ENCODE measurements at regions not wholly inside any gene's neighbourhood (a gene's known extent, or its start where the extent isn't known, plus 50 kb on each side); places are given as distances from the start of the nearest gene placed in this dataset.

- ATAC-seq (no peak), DNase-seq (ENCODE audit: low spot score) (no peak)
- Mint-ChIP-seq H3K9me3 (peaks cover 6% of the 10 kb centered on the region), H3K4me3 (no peak overlapping the region), H3K36me3 (peaks cover 40% of the 10 kb centered on the region), H3K27ac (no peak overlapping the region), H3K27me3 (ENCODE audit: low read depth) (no peaks in the 10 kb centered on the region), H3K4me1 (no peaks in the 10 kb centered on the region)
- TF ChIP-seq GABPB1 (CRISPR knock-in tag; IDR thresholded peaks at IDR 0.05), result no peak
- TF ChIP-seq ZNF263 (CRISPR knock-in tag; IDR thresholded peaks at IDR 0.05; ENCODE audit: low read depth), result no peak
- TF ChIP-seq ERG (CRISPR knock-in tag; IDR thresholded peaks at IDR 0.05), result no peak
- TF ChIP-seq ETV6 (CRISPR knock-in tag; IDR thresholded peaks at IDR 0.05), result no peak
- TF ChIP-seq ZNF232 (CRISPR knock-in tag; IDR thresholded peaks at IDR 0.05), result no peak
- TF ChIP-seq NFE2L1 (CRISPR knock-in tag; IDR thresholded peaks at IDR 0.05), result no peak
- ChIA-PET CTCF (no interaction called here), POLR2A (no interaction called here)
Measured at GRCh38 chr7:149588930-149589329, 91.3 kb upstream of the ZNF746 start.

GRCh38 chr7:149586646-149587645, 89.3 kb upstream of the ZNF746 start:
- Mint-ChIP-seq H3K4me1 (no peaks in the 10 kb centered on the region), H3K4me3 (no peak overlapping the region), H3K27ac (no peak overlapping the region), H3K9me3 (peaks cover 26% of the 10 kb centered on the region), H3K27me3 (ENCODE audit: low read depth) (no peaks in the 10 kb centered on the region), H3K36me3 (peaks cover 60% of the 10 kb centered on the region)
- ATAC-seq (no peak), DNase-seq (ENCODE audit: low spot score) (no peak)
- CTCF ChIA-PET, result interaction anchor here (0.8 to 1.5 kb wide), 2 partner anchors 11 to 38 kb away, joined by 3 to 6 read pairs; no protein-coding TSS in a partner anchor
- POLR2A ChIA-PET, result no interaction called here
- TF ChIP-seq FOXK1 (CRISPR knock-in tag; IDR thresholded peaks at IDR 0.05) (no peak), EMX1 (CRISPR knock-in tag; IDR thresholded peaks at IDR 0.05) (no peak), NFATC4 (CRISPR knock-in tag; IDR thresholded peaks at IDR 0.05) (no peak), MYBL2 (CRISPR knock-in tag; IDR thresholded peaks at IDR 0.05) (no peak), PRRX2 (CRISPR knock-in tag; IDR thresholded peaks at IDR 0.05) (no peak), ZNF532 (CRISPR knock-in tag; IDR thresholded peaks at IDR 0.05; ENCODE audit: borderline replicate concordance) (no peak), MXD4 (CRISPR knock-in tag; IDR thresholded peaks at IDR 0.05; ENCODE audit: borderline replicate concordance) (no peak), ZNF281 (CRISPR knock-in tag; IDR thresholded peaks at IDR 0.05) (no peak), ARID4B (CRISPR knock-in tag; IDR thresholded peaks at IDR 0.05; ENCODE audit: borderline replicate concordance) (no peak), HMGXB4 (CRISPR knock-in tag; IDR thresholded peaks at IDR 0.05) (no peak), NFE2L1 (CRISPR knock-in tag; IDR thresholded peaks at IDR 0.05) (no peak)
- TF ChIP-seq, protein P1, sequence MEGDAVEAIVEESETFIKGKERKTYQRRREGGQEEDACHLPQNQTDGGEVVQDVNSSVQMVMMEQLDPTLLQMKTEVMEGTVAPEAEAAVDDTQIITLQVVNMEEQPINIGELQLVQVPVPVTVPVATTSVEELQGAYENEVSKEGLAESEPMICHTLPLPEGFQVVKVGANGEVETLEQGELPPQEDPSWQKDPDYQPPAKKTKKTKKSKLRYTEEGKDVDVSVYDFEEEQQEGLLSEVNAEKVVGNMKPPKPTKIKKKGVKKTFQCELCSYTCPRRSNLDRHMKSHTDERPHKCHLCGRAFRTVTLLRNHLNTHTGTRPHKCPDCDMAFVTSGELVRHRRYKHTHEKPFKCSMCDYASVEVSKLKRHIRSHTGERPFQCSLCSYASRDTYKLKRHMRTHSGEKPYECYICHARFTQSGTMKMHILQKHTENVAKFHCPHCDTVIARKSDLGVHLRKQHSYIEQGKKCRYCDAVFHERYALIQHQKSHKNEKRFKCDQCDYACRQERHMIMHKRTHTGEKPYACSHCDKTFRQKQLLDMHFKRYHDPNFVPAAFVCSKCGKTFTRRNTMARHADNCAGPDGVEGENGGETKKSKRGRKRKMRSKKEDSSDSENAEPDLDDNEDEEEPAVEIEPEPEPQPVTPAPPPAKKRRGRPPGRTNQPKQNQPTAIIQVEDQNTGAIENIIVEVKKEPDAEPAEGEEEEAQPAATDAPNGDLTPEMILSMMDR (IDR thresholded peaks at IDR 0.05), result no peak
